HG02678 (cell line): ENCODE measurements at regions not wholly inside any gene's neighbourhood (a gene's known extent, or its start where the extent isn't known, plus 50 kb on each side); places are given as distances from the start of the nearest gene placed in this dataset.

Experiments used
- ATAC-seq: cut with Tn5 transposase; IDR thresholded peaks from one replicate; pipeline ENCODE4 v1.9.1; 2021; ENCODE audit warnings: mild to moderate bottlenecking, moderate library complexity; ENCODE audit not compliant: unreplicated experiment

GRCh38 chr21:31566611-31567010 lies 92.9 kb upstream of the SOD1 start:
- no peak for ATAC-seq

- no peak for ATAC-seq
Observed at GRCh38 chr21:31566064-31566463, 93.4 kb upstream of the SOD1 start.

GRCh38 chr21:31564439-31564838 lies 95.1 kb upstream of the SOD1 start:
- ATAC-seq, result no peak

GRCh38 chr21:31560479-31560878 lies 99.0 kb upstream of the SOD1 start:
- ATAC-seq, result no peak

GRCh38 chr21:31559368-31560119 lies 99.9 kb upstream of the SOD1 start:
- ATAC-seq, result peak; percentile 73

- peak; percentile 89 for ATAC-seq
Observed at GRCh38 chr21:31558962-31559367, 100.5 kb upstream of the SOD1 start.

- ATAC-seq, result no peak
Observed at GRCh38 chr21:31558189-31558961, 101.1 kb upstream of the SOD1 start.

- no peak for ATAC-seq
Observed at GRCh38 chr21:31557421-31558188, 101.9 kb upstream of the SOD1 start.

GRCh38 chr21:31556662-31557061 lies 102.8 kb upstream of the SOD1 start:
- no peak for ATAC-seq

- ATAC-seq, result no peak
Observed at GRCh38 chr21:31555741-31556191, 103.7 kb upstream of the SOD1 start.

- ATAC-seq, result peak; percentile 48
Observed at GRCh38 chr21:31554511-31555022, 104.9 kb upstream of the SOD1 start.

- no peak for ATAC-seq
Observed at GRCh38 chr21:31553926-31554325, 105.6 kb upstream of the SOD1 start.

GRCh38 chr21:31553461-31553860 lies 106.0 kb upstream of the SOD1 start:
- no peak for ATAC-seq

- ATAC-seq, result peak; percentile 43
Observed at GRCh38 chr21:31552826-31553225, 106.7 kb upstream of the SOD1 start.

GRCh38 chr21:31550070-31550469 lies 109.4 kb upstream of the SOD1 start:
- ATAC-seq, result no peak

- ATAC-seq, result no peak
Observed at GRCh38 chr21:31548688-31549087, 110.8 kb upstream of the SOD1 start.

GRCh38 chr21:31546443-31547170 lies 112.9 kb upstream of the SOD1 start:
- ATAC-seq, result no peak

GRCh38 chr21:31545036-31545435 lies 114.5 kb upstream of the SOD1 start:
- ATAC-seq, result no peak

GRCh38 chr21:31543191-31543590 lies 116.3 kb upstream of the SOD1 start:
- ATAC-seq, result no peak

GRCh38 chr21:31538816-31539215 lies 120.7 kb upstream of the SOD1 start:
- no peak for ATAC-seq
